GM12892 (cell line): ENCODE measurements at regions not wholly inside any gene's neighbourhood (a gene's known extent, or its start where the extent isn't known, plus 50 kb on each side); places are given as distances from the start of the nearest gene placed in this dataset.

Experiments used
- DNase-seq: peaks from one replicate; pipeline ENCODE4 v3.0.0; 2011; ENCODE audit not compliant: insufficient read length
- FAIRE-seq: peaks from 2 replicates; lab custom pipeline; 2011; peaks lifted over from hg19 to GRCh38; lab: Jason Lieb, UNC
- POLR2A ChIP-seq: IDR thresholded peaks from 2 replicates; pipeline ENCODE4 v1.6.1; 2011; ENCODE audit warnings: low read depth, low read length, control low read depth
- POLR2AphosphoS5 ChIP-seq: IDR thresholded peaks from 2 replicates; pipeline ENCODE4 v1.6.1; 2011; ENCODE audit warnings: low read depth, low read length, control low read depth
- TAF1 ChIP-seq: IDR thresholded peaks from 2 replicates; pipeline ENCODE4 v1.6.1; 2011; ENCODE audit warnings: low read depth, mild to moderate bottlenecking, control low read depth, low read length, borderline replicate concordance

DNA sequence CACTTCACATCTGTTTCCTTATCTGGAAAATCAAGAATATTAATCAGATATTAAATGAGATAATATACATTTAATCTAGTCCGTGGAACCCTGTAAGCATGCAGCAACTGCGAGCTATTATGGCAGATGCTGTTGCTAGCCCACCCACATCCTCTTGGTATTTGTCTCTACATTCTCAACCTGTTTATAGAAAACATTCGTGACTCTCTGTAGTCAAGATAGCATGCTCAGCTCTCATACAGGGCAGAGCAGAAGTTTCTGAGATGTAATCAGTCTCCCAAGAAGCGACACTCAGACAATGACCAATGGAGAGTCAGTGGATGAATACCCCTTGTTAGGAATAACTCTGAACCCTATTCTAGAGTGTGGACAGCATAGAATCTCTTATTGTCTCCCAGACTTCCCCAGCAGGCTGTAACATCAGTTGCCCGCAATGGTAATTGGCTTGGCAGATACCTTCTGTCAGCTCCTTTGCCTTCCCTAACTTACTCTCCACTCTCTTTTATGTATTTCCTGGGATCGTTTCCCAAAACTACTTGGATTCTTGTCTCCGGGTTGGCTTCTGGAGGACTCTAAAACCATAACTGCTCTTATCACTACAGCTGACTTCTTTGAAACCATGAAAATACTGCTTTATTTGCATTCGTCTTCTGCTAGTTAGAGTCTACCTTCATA is 400.7 kb upstream of the TNP1 start:
- TF ChIP-seq POLR2AphosphoS5 (no peak), POLR2A (no peak), TAF1 (no peak)
- FAIRE-seq (no peak), DNase-seq (no peak)

DNA sequence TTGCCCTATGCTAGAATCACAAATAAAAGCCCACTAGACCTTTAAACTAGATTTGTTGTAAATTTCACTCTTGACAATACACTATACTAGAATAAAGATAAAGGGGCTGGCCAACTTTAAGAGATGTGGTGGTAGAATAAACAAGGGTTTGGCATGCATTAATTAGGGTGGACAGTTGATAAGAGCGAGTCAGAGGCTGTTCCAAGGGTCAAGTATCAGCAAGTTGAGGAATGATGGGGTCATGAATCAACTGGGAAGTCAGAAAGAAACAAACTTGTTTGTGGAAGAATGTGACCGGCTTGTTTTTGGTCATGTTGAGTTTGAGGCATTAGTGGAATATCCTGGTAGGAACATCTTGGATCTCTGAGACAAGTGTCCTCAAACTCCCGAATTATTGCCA is 398.3 kb upstream of the TNP1 start:
- FAIRE-seq: no peak
- TF ChIP-seq POLR2A (no peak), TAF1 (no peak), POLR2AphosphoS5 (no peak)
- no peak for DNase-seq

DNA sequence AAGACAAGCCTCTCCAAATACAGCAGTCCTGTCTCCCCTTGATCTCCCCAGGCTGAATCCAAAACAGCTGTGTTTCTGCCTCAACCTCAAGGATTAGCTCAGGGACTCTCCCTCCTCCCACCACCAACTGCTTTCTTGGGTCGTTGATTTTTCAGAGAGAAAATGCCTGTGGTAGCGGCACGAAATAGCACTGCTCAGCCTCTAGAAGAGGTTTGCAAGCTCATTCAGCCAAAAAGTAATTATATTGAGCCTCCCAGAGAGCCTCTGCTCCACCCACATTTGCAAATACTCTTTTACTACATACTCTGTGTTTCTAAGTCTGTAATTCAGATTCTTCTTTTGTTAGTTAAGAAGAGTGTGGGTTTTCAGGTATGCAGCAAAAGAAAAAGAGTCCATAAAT is 396.4 kb upstream of the TNP1 start:
- DNase-seq (no peak), FAIRE-seq (no peak)
- TF ChIP-seq POLR2A: no peak
- no peak for TF ChIP-seq POLR2AphosphoS5
- no peak for TF ChIP-seq TAF1

DNA sequence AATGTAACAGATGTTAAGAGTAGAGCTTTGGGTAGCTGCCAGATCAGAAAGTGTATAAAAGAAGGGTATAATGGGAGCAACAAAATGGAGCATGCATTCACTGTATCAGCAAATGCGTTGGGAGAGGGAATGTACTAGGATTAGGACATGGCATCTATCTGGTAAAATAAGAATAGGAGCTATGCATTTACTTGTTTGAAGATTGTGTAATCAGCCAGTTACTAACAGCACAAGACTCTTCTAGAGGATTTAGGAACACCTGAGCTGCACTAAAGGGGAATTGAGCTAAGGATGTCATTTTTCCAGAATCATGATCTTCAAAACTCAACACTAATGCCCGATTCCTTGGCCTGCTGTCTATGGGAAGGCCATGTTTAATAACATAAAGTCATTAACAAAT is 394.2 kb upstream of the TNP1 start:
- no peak for DNase-seq
- TF ChIP-seq TAF1: no peak
- TF ChIP-seq POLR2AphosphoS5: no peak
- TF ChIP-seq POLR2A: no peak
- no peak for FAIRE-seq

DNA sequence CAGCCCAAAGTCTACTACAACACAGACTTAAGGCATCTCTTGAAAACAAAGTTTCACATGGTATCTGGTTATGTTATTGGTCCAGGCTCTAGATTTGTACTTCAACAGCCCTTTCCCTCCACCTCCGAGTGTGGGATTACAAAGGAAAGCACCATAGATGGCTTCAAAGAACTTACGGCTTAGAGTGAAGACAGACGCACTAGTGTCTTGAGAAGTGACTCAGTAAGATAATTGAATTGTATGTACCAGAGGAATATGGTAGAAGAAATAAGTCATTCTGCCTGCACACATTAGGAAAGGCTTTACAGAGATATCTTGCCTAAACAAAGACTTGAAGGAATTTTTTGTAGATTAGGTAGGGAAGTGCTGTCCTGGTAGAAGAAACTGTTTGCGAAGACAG is 392.3 kb upstream of the TNP1 start:
- FAIRE-seq (no peak), DNase-seq (no peak)
- TF ChIP-seq POLR2AphosphoS5: no peak
- TF ChIP-seq POLR2A: no peak
- TF ChIP-seq TAF1: no peak

DNA sequence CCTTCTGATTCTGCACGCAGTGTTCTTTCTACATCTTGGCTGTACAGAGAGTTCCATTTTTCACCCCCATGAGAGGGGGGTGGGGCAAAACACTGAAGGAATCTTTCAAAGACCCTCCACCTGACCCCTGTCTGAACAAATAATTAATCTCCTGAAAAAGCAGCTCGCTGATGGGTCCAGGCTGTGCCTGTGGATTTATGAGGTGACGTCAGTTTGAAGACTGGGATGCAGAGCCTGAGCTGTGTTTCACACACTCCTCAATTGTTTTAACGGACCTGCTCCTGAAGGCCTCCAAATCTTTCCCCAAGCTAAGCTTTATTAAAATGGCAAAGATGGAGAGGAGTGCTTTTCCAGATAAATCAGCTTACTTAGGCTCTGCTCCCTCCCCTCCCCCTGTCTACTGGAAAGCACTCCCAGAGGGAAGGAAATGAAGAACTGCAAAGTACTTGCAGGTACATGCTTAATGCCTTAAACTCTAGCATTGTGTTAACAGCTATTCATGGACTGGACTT is 390.2 kb upstream of the TNP1 start:
- FAIRE-seq (no peak), DNase-seq (no peak)
- TF ChIP-seq TAF1 (no peak), POLR2AphosphoS5 (no peak), POLR2A (no peak)

DNA sequence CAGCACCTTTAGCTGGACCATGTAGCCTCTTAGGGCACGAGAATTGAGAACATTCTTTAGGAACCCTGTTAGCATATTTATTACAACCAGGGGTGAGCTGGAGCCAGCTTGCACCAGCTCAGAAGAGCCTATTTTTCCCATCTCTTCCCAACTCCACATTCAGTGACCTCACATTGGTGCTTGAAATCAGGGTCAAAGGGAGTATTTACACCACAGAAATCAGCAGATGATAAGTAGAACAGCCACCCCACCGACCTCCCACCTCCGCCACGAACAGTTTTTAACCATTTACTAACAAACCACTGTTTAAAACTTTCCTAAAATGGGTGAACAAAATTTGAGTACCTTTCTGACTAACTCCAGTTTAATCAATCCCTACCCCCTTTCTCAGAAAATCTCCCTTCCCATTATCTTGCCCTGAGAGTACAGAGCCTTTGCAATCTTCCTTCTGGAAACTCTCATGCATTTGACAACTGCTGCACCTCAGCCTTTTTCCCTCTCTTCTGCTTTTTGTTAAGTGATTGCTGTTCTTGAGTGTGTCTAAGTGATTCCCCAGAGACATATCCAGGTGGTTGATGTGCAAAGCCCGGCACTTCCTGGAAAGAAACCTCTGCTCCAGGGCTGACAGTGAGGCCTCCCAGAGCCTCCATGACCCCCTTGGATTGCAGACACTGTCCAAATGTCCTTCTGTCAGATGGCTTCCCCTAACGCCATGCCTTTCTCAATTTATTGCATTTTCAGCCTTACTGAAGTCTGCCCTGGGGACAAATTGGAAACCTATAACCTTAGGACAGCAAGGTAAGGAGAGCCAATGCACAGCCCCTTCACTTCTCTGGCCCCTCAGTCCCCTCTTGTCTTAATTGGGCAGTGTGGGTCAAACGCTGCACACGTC is 389.5 kb upstream of the TNP1 start:
- TF ChIP-seq POLR2A: no peak
- TF ChIP-seq POLR2AphosphoS5: no peak
- TF ChIP-seq TAF1: no peak
- DNase-seq (no peak), FAIRE-seq (no peak)

DNA sequence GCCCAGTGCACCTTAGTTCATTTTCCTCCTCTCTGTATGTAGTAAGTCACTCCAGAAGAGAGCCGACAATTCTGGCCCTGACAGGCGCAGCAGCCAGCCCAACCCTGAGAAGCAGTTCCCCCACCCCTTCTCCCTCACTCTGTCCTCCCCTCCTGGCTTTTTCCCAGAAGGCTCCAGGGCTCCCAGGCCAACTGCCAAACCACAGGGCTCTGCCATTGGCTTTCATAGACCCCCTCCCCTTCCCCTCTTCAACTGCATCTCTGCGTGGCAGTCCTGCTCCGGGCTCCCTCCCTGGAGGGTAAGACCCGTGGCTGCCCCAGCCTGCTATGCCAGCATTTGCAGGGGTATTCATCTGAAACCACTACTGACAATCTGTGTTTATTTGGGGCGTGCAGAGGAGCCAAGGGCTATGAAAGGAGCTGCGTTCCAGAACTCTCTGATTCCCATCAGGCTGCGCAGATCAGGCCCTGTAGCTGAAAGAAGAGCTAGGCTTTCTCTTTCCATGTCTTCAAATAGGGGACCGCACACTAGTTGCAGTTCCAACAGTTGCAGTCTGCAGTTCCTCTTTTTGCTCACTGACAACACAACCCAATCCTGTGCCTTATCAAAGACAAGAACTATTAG is 388.6 kb upstream of the TNP1 start:
- FAIRE-seq: no peak

DNA sequence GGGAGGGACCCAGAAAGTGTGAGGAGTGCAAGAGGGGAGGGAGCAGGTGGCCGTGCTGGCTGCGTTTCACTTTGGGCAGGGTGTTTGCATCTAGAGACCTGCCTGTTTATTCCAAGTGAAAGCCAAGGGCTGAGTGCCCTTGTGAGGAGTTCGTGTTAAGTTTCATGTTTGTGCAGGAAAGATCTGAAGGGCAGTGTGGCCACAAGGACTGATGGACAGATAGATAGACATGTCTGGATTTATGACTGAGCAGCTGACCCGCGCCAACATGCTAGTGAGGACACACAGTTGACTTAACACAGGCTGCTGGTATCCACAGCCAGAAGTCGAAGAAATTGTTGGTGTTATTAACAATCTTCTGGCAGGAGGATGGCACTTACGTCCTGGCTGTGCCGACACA is 387.6 kb upstream of the TNP1 start:
- DNase-seq (no peak), FAIRE-seq (no peak)

More for the DNA sequence above, 388.6 kb upstream of the TNP1 start:
- TF ChIP-seq TAF1: no peak
- TF ChIP-seq POLR2AphosphoS5: no peak
- no peak for TF ChIP-seq POLR2A
- DNase-seq: no peak

DNA sequence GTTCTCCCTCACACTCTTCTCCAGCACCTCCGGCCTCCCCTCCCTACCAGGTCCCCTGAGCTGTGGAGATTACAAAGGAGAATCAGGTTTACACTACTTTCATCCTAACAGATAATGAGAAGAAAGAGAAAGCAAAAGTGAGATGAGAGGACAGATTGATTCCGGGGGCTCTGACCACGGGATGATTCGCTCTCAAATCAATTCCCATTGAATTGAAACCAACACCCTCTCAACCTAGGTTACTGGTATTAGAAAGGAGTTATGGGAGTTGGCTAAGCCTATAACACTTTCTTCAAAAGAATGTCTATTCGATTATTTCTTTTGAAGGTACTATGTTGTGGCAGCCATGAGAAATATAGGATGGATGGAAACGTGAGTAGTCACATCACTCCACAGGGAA is 386.2 kb upstream of the TNP1 start:
- no peak for DNase-seq
- no peak for TF ChIP-seq POLR2A
- TF ChIP-seq TAF1: no peak
- no peak for TF ChIP-seq POLR2AphosphoS5
- FAIRE-seq: no peak

More for the DNA sequence above, 387.6 kb upstream of the TNP1 start:
- no peak for TF ChIP-seq TAF1

DNA sequence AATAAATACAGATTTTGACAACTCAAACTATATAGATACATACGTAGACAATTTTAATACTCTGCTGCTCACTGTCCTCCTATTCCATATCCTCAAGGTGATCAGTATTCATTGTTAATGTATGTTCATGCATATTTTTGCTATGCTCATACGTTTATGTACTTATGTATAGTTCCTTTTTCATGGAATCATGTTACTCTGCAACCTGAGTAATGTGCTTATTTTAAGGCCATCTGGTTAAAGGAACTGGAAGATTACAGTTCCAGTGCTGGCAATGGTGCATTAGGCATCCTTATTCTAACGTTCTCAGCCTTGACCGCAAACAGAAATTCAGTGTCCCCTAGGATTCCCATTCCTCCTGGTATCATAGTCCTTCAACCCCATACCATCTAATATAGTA is 385.0 kb upstream of the TNP1 start:
- no peak for FAIRE-seq
- DNase-seq: no peak
- TF ChIP-seq TAF1 (no peak), POLR2A (no peak), POLR2AphosphoS5 (no peak)
